ENCODE measurements at regions not wholly inside any gene's neighbourhood (a gene's known extent, or its start where the extent isn't known, plus 50 kb on each side); places are given as distances from the start of the nearest gene placed in this dataset.

- H2AFZ ChIP-seq (ENCODE audit: insufficient read depth, low read depth, low read length, poor library complexity, severe bottlenecking): no peak overlapping the region
- intact Hi-C loops (cut with micrococcal nuclease): no loop called here
These were observed 897.9 kb upstream of the CNTNAP5 start for GRCh38 chr2:123127236-123127635.

GRCh38 chr2:123128951-123129350 is 896.1 kb upstream of the CNTNAP5 start:
- Histone ChIP-seq H2AFZ (ENCODE audit: insufficient read depth, low read depth, low read length, poor library complexity, severe bottlenecking) (no peak overlapping the region), H3K27me3 (replicated peaks in 1 of 4; ENCODE audit: control extremely low read depth in 1 of 4, control insufficient read depth in 3 of 4, insufficient read depth in 4 of 4, low read length in 3 of 4) (no peaks in the 10 kb centered on the region), H3K9me3 (ENCODE audit: control extremely low read depth in 1 of 3, control insufficient read depth in 2 of 3, insufficient read depth in 1 of 3, low read length in 2 of 3) (peaks cover 0 to 4% (median 1%) of the 10 kb centered on the region in 3 donors), H3K4me1 (ENCODE audit: control insufficient read depth in 2 of 2, insufficient read depth in 2 of 2, low read length in 2 of 2) (no peaks in the 10 kb centered on the region), H3K4me2 (replicated peaks; ENCODE audit: low read depth, low read length, poor library complexity, severe bottlenecking) (no peak overlapping the region), H3K79me2 (ENCODE audit: control insufficient read depth, insufficient read depth, low read length) (no peaks in the 10 kb centered on the region), H3K27ac (ENCODE audit: low read length in 2 of 2) (no peak overlapping the region), H3K36me3 (replicated peaks in 1 of 2; ENCODE audit: control extremely low read depth in 1 of 2, control insufficient read depth in 1 of 2, extremely low read depth in 1 of 2, insufficient read depth in 2 of 2, low read length in 1 of 2) (no peaks in the 10 kb centered on the region), H3K9ac (ENCODE audit: low read length) (no peak overlapping the region), H4K20me1 (ENCODE audit: control insufficient read depth, insufficient read depth, low read length, poor library complexity, severe bottlenecking) (no peaks in the 10 kb centered on the region), H3K4me3 (ENCODE audit: control extremely low read depth in 1 of 5, extremely low read depth in 1 of 5, insufficient read depth in 1 of 5, low read depth in 2 of 5, low read length in 4 of 5) (no peak overlapping the region)
- Mint-ChIP-seq H3K4me3 (no peak overlapping the region), H3K27ac (no peak overlapping the region), H3K27me3 (no peaks in the 10 kb centered on the region), H3K4me1 (no peaks in the 10 kb centered on the region), H3K9me3 (ENCODE audit: insufficient read depth) (peaks cover 3% of the 10 kb centered on the region)
- ChIA-PET CTCF (no interaction called here), POLR2A (no interaction called here)
- intact Hi-C loops (cut with micrococcal nuclease): no loop called here
- ATAC-seq (ENCODE audit: low read depth): no peak
- TF ChIP-seq EZH2 (IDR thresholded peaks at IDR 0.05; ENCODE audit: borderline replicate concordance, insufficient read depth, low read depth, low read length, poor library complexity, severe bottlenecking): no peak
- no peak for TF ChIP-seq CTCF (IDR thresholded peaks at IDR 0.05)
- no peak for DNase-seq
- WGBS (ENCODE audit: insufficient coverage): no CpG with 5 or more reads among the region's 1 CpG

More at GRCh38 chr2:123127236-123127635, 897.9 kb upstream of the CNTNAP5 start:
- Histone ChIP-seq H3K79me2 (ENCODE audit: control insufficient read depth, insufficient read depth, low read length) (no peaks in the 10 kb centered on the region), H3K36me3 (replicated peaks in 1 of 2; ENCODE audit: control extremely low read depth in 1 of 2, control insufficient read depth in 1 of 2, extremely low read depth in 1 of 2, insufficient read depth in 2 of 2, low read length in 1 of 2) (no peaks in the 10 kb centered on the region), H3K4me1 (ENCODE audit: control insufficient read depth in 2 of 2, insufficient read depth in 2 of 2, low read length in 2 of 2) (no peaks in the 10 kb centered on the region), H3K4me2 (replicated peaks; ENCODE audit: low read depth, low read length, poor library complexity, severe bottlenecking) (no peak overlapping the region), H4K20me1 (ENCODE audit: control insufficient read depth, insufficient read depth, low read length, poor library complexity, severe bottlenecking) (no peaks in the 10 kb centered on the region), H3K4me3 (ENCODE audit: control extremely low read depth in 1 of 5, extremely low read depth in 1 of 5, insufficient read depth in 1 of 5, low read depth in 2 of 5, low read length in 4 of 5) (no peak overlapping the region), H3K27ac (ENCODE audit: low read length in 2 of 2) (no peak overlapping the region), H3K27me3 (replicated peaks in 1 of 4; ENCODE audit: control extremely low read depth in 1 of 4, control insufficient read depth in 3 of 4, insufficient read depth in 4 of 4, low read length in 3 of 4) (no peaks in the 10 kb centered on the region), H3K9ac (ENCODE audit: low read length) (no peak overlapping the region), H3K9me3 (ENCODE audit: control extremely low read depth in 1 of 3, control insufficient read depth in 2 of 3, insufficient read depth in 1 of 3, low read length in 2 of 3) (peaks cover 0 to 3% (median 1%) of the 10 kb centered on the region in 3 donors)
- no peaks in the 10 kb centered on the region for H3K4me1 Mint-ChIP-seq
- no peak for TF ChIP-seq CTCF (IDR thresholded peaks at IDR 0.05)
- TF ChIP-seq EZH2 (IDR thresholded peaks at IDR 0.05; ENCODE audit: borderline replicate concordance, insufficient read depth, low read depth, low read length, poor library complexity, severe bottlenecking): no peak
- ATAC-seq (ENCODE audit: low read depth) (no peak), DNase-seq (no peak)
- H3K27me3 Mint-ChIP-seq: no peaks in the 10 kb centered on the region
- H3K4me3 Mint-ChIP-seq: no peak overlapping the region
- 79% methylated on average over 2 of the region's 3 CpGs for WGBS (ENCODE audit: insufficient coverage)
- ChIA-PET CTCF (no interaction called here), POLR2A (no interaction called here)
- H3K27ac Mint-ChIP-seq: no peak overlapping the region
- H3K9me3 Mint-ChIP-seq (ENCODE audit: insufficient read depth): peaks cover 3% of the 10 kb centered on the region
